ENCODE measurements at regions not wholly inside any gene's neighbourhood (a gene's known extent, or its start where the extent isn't known, plus 50 kb on each side); places are given as distances from the start of the nearest gene placed in this dataset.
A peak's percentile ranks its signal among the peaks of the same experiment; 100 is the strongest.
"Not testable (repeated sequence)": the region's sequence is repeated elsewhere in the genome, so short reads cannot be mapped to it uniquely, and the experiment has no call there.

DNA sequence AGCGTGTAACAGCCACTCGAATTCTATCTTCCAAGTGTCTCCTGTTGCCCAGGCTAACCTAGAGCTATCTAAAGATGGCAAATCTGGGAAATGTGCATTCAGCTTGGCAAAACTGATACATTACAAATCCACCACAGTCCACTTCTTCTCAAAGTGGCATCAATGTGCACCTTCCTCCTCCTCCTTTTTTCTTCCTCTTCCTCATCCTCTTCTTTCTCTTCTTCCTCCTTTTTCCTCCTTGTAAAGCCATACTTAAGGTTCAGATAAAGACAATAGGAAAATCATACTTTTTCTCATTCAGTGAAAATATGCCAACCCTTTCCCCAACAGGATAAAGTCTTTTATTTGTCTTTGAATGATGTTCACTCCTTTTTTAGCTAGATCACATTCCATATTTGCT, 79.2 kb downstream of the PPIAL4G start:
- not testable (repeated sequence) for H3K4me3 ChIP-seq (ENCODE audit: low read depth, low read length); H3K9me3 ChIP-seq (ENCODE audit: control insufficient read depth, insufficient read depth, low read length); H3K27ac ChIP-seq (ENCODE audit: low read depth, low read length); DNase-seq (ENCODE audit: low read depth in 4 of 6, low spot score in 6 of 6); H3K27me3 ChIP-seq (ENCODE audit: control insufficient read depth, insufficient read depth, low read length); H3K4me1 ChIP-seq (ENCODE audit: control insufficient read depth, insufficient read depth, low read length); H3K36me3 ChIP-seq (ENCODE audit: control insufficient read depth, insufficient read depth, low read length)
- WGBS (ENCODE audit: insufficient coverage): 100% methylated on average over 1 of the region's 2 CpGs

GRCh38 chr1:148403085-148403456, 80.0 kb downstream of the PPIAL4G start:
- peak in 2 of 6 donors; percentile 11 to 23 for DNase-seq (ENCODE audit: low read depth in 4 of 6, low spot score in 6 of 6)

GRCh38 chr1:148402152-148403084, 80.7 kb downstream of the PPIAL4G start:
- not testable (repeated sequence) for H3K36me3 ChIP-seq (ENCODE audit: control insufficient read depth, insufficient read depth, low read length); H3K9me3 ChIP-seq (ENCODE audit: control insufficient read depth, insufficient read depth, low read length); H3K4me1 ChIP-seq (ENCODE audit: control insufficient read depth, insufficient read depth, low read length); H3K27me3 ChIP-seq (ENCODE audit: control insufficient read depth, insufficient read depth, low read length)
- 0% methylated on average over 36 of the region's 45 CpGs for WGBS (ENCODE audit: insufficient coverage)
- H3K27ac ChIP-seq (ENCODE audit: low read depth, low read length): peak overlapping the region; percentile 83
- peak in 5 of 6 donors; percentile 39 to 94 (median 57) for DNase-seq (ENCODE audit: low read depth in 4 of 6, low spot score in 6 of 6)
- H3K4me3 ChIP-seq (ENCODE audit: low read depth, low read length): peak overlapping the region; percentile 71

More at GRCh38 chr1:148403085-148403456, 80.0 kb downstream of the PPIAL4G start:
- WGBS (ENCODE audit: insufficient coverage): no CpG with 5 or more reads among the region's 7 CpGs
- not testable (repeated sequence) for H3K27ac ChIP-seq (ENCODE audit: low read depth, low read length); H3K27me3 ChIP-seq (ENCODE audit: control insufficient read depth, insufficient read depth, low read length); H3K36me3 ChIP-seq (ENCODE audit: control insufficient read depth, insufficient read depth, low read length); H3K4me3 ChIP-seq (ENCODE audit: low read depth, low read length); H3K9me3 ChIP-seq (ENCODE audit: control insufficient read depth, insufficient read depth, low read length); H3K4me1 ChIP-seq (ENCODE audit: control insufficient read depth, insufficient read depth, low read length)

GRCh38 chr1:148397516-148397915, 85.6 kb downstream of the PPIAL4G start:
- not testable (repeated sequence) for H3K4me3 ChIP-seq (ENCODE audit: low read depth, low read length); DNase-seq (ENCODE audit: low read depth in 4 of 6, low spot score in 6 of 6); H3K36me3 ChIP-seq (ENCODE audit: control insufficient read depth, insufficient read depth, low read length); H3K27ac ChIP-seq (ENCODE audit: low read depth, low read length); H3K27me3 ChIP-seq (ENCODE audit: control insufficient read depth, insufficient read depth, low read length); H3K4me1 ChIP-seq (ENCODE audit: control insufficient read depth, insufficient read depth, low read length); H3K9me3 ChIP-seq (ENCODE audit: control insufficient read depth, insufficient read depth, low read length)
- WGBS (ENCODE audit: insufficient coverage): no CpG with 5 or more reads among the region's 1 CpG

- not testable (repeated sequence) for H3K4me1 ChIP-seq (ENCODE audit: control insufficient read depth, insufficient read depth, low read length); H3K4me3 ChIP-seq (ENCODE audit: low read depth, low read length); H3K27me3 ChIP-seq (ENCODE audit: control insufficient read depth, insufficient read depth, low read length); DNase-seq (ENCODE audit: low read depth in 4 of 6, low spot score in 6 of 6); H3K36me3 ChIP-seq (ENCODE audit: control insufficient read depth, insufficient read depth, low read length); H3K9me3 ChIP-seq (ENCODE audit: control insufficient read depth, insufficient read depth, low read length); H3K27ac ChIP-seq (ENCODE audit: low read depth, low read length)
- no CpG with 5 or more reads among the region's 2 CpGs for WGBS (ENCODE audit: insufficient coverage)
Observed at GRCh38 chr1:148392505-148392904, 90.6 kb downstream of the PPIAL4G start.

DNA sequence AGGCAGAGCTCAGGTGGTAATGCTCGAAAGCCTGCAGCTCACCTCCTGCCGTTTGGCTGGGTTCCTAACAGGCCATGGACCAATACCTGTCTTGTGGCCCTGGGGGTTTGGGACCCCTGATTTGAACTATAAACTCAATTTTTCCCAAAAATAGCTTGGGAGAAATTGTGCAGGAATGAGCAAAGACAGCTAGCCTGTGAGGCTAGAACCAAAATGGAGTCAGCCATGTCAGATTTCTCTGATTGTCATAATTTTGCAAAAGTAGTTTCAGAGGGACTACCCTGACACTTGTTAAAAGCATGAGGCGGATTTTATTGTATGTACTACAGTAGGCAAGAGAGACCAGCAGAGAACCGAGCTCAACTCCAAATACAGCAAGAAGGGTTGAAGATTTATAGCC, 91.8 kb downstream of the PPIAL4G start:
- H3K36me3 ChIP-seq (ENCODE audit: control insufficient read depth, insufficient read depth, low read length); H3K27me3 ChIP-seq (ENCODE audit: control insufficient read depth, insufficient read depth, low read length); H3K4me1 ChIP-seq (ENCODE audit: control insufficient read depth, insufficient read depth, low read length); H3K27ac ChIP-seq (ENCODE audit: low read depth, low read length); H3K4me3 ChIP-seq (ENCODE audit: low read depth, low read length); H3K9me3 ChIP-seq (ENCODE audit: control insufficient read depth, insufficient read depth, low read length); DNase-seq (ENCODE audit: low read depth in 4 of 6, low spot score in 6 of 6): not testable (repeated sequence)
- WGBS (ENCODE audit: insufficient coverage): 83% methylated on average over 2 of the region's 4 CpGs

- DNase-seq (ENCODE audit: low read depth in 4 of 6, low spot score in 6 of 6): no peak
- no peaks in the 10 kb centered on the region for H3K27me3 ChIP-seq (ENCODE audit: control insufficient read depth, insufficient read depth, low read length)
- H3K4me3 ChIP-seq (ENCODE audit: low read depth, low read length): peak overlapping the region; percentile 69
- H3K9me3 ChIP-seq (ENCODE audit: control insufficient read depth, insufficient read depth, low read length): no peaks in the 10 kb centered on the region
- H3K36me3 ChIP-seq (ENCODE audit: control insufficient read depth, insufficient read depth, low read length): no peaks in the 10 kb centered on the region
- peaks cover 7% of the 10 kb centered on the region for H3K4me1 ChIP-seq (ENCODE audit: control insufficient read depth, insufficient read depth, low read length)
- H3K27ac ChIP-seq (ENCODE audit: low read depth, low read length): peak overlapping the region; percentile 92
- 0% methylated on average over 1 of the region's 6 CpGs for WGBS (ENCODE audit: insufficient coverage)
Observed at GRCh38 chr1:148389027-148389339, 94.1 kb downstream of the PPIAL4G start.

DNA sequence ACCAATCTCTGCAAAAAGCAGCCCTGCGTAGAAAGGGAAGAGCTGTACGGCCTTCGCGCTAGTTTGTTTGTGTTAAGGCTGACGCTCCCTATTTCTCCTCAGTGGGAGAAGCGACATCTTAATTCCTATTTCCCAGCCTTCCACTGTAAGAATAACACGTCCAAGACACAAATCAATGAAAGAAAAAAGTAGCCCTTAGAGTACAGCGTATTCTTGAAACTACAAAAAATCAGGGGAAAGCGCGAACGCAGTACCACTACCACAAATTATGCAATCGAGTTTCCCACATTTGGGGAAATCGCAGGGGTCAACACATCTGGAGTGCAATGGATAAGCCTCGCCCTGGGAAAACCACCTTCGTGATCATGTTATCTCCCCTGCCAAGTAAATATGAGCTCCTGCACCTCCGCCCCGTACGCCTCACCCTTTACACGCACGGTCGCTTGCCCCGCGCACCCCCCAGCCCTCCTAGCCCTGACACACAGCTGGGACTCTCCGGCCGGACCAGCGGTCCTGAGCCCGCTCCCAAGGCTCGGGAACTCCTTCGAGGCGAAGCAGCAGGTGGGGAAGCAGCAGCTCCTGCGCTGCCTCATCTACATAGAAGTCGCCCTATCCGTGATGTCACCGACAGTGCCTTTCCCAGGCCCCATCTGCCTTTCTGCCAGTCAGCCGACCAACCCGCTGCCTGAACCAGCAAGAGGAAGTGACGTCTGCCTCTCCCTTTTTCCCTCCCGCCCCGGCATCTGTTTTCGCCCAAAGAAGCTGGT, 94.7 kb downstream of the PPIAL4G start:
- WGBS (ENCODE audit: insufficient coverage): under 1% methylated on average over 35 of the region's 40 CpGs
- Histone ChIP-seq H3K27me3 (ENCODE audit: control insufficient read depth, insufficient read depth, low read length) (no peaks in the 10 kb centered on the region), H3K4me1 (ENCODE audit: control insufficient read depth, insufficient read depth, low read length) (peaks cover 7% of the 10 kb centered on the region), H3K4me3 (ENCODE audit: low read depth, low read length) (peak overlapping the region; percentile 69), H3K27ac (ENCODE audit: low read depth, low read length) (peak overlapping the region; percentile 92), H3K36me3 (ENCODE audit: control insufficient read depth, insufficient read depth, low read length) (no peaks in the 10 kb centered on the region), H3K9me3 (ENCODE audit: control insufficient read depth, insufficient read depth, low read length) (no peaks in the 10 kb centered on the region)
- DNase-seq (ENCODE audit: low read depth in 4 of 6, low spot score in 6 of 6): peak; percentile 70 to 98 (median 88)

- not testable (repeated sequence) for H3K4me1 ChIP-seq (ENCODE audit: control insufficient read depth, insufficient read depth, low read length); H3K36me3 ChIP-seq (ENCODE audit: control insufficient read depth, insufficient read depth, low read length); DNase-seq (ENCODE audit: low read depth in 4 of 6, low spot score in 6 of 6); H3K27me3 ChIP-seq (ENCODE audit: control insufficient read depth, insufficient read depth, low read length); H3K9me3 ChIP-seq (ENCODE audit: control insufficient read depth, insufficient read depth, low read length)
- Histone ChIP-seq H3K27ac (ENCODE audit: low read depth, low read length) (peak overlapping the region; percentile 92), H3K4me3 (ENCODE audit: low read depth, low read length) (peak overlapping the region; percentile 69)
- WGBS (ENCODE audit: insufficient coverage): 11% methylated on average over 3 of the region's 9 CpGs
Observed at GRCh38 chr1:148387949-148388259, 95.2 kb downstream of the PPIAL4G start.
